Progenitor cell of endocrine pancreas (in vitro differentiated cells): ENCODE measurements at regions not wholly inside any gene's neighbourhood (a gene's known extent, or its start where the extent isn't known, plus 50 kb on each side); places are given as distances from the start of the nearest gene placed in this dataset.

Source experiments
- DNase-seq: peaks from one replicate; pipeline ENCODE4 v3.0.0; 2021; ENCODE audit warnings: low spot score; ENCODE audit not compliant: unreplicated experiment
- H3K27ac Mint-ChIP-seq: 2 replicates; pipeline ENCODE4 v1.8.0; 2021; ENCODE audit warnings: mild to moderate bottlenecking, moderate library complexity, mixed read lengths
- H3K27me3 Mint-ChIP-seq: 2 replicates; pipeline ENCODE4 v1.8.0; 2021; ENCODE audit warnings: mixed read lengths
- H3K36me3 Mint-ChIP-seq: 2 replicates; pipeline ENCODE4 v1.8.0; 2022; ENCODE audit warnings: mixed read lengths; ENCODE audit not compliant: insufficient read depth
- H3K4me1 Mint-ChIP-seq: 2 replicates; pipeline ENCODE4 v1.8.0; 2021; ENCODE audit warnings: low read depth, mixed read lengths
- H3K4me3 Mint-ChIP-seq: 2 replicates; pipeline ENCODE4 v1.8.0; 2021; ENCODE audit warnings: low read depth, mild to moderate bottlenecking, moderate library complexity, mixed read lengths
- H3K9me3 Mint-ChIP-seq: 2 replicates; pipeline ENCODE4 v1.8.0; 2021; ENCODE audit warnings: low read depth, mixed read lengths
- CTCF ChIP-seq: fragments of 200-600 bp; sonication (generic); IDR thresholded peaks from one replicate; pipeline ENCODE4 v1.5.0; 2021; ENCODE audit warnings: antibody characterized with exemption, mild to moderate bottlenecking; ENCODE audit not compliant: unreplicated experiment

GRCh38 chr5:82386576-82386975 lies 108.4 kb upstream of the RPS23 start:
- Mint-ChIP-seq H3K9me3 (peaks cover 7% of the 10 kb centered on the region), H3K4me1 (peaks cover 48% of the 10 kb centered on the region)

GRCh38 chr5:82384034-82384750 lies 106.0 kb upstream of the RPS23 start:
- Mint-ChIP-seq H3K9me3 (peaks cover 11% of the 10 kb centered on the region), H3K36me3 (peaks cover 4% of the 10 kb centered on the region), H3K4me1 (peaks cover 43% of the 10 kb centered on the region), H3K27ac (no peak overlapping the region), H3K27me3 (peaks cover 6% of the 10 kb centered on the region), H3K4me3 (no peak overlapping the region)
- DNase-seq = no peak
- no peak for TF ChIP-seq CTCF

More at GRCh38 chr5:82386576-82386975, 108.4 kb upstream of the RPS23 start:
- DNase-seq = no peak
- H3K27ac Mint-ChIP-seq = peak overlapping the region; percentile 58
- H3K4me3 Mint-ChIP-seq = no peak overlapping the region
- peaks cover 6% of the 10 kb centered on the region for H3K27me3 Mint-ChIP-seq
- H3K36me3 Mint-ChIP-seq = no peaks in the 10 kb centered on the region
- no peak for TF ChIP-seq CTCF

- Mint-ChIP-seq H3K27ac (no peak overlapping the region), H3K9me3 (peaks cover 19% of the 10 kb centered on the region), H3K36me3 (peaks cover 8% of the 10 kb centered on the region), H3K27me3 (peaks cover 6% of the 10 kb centered on the region), H3K4me1 (peaks cover 19% of the 10 kb centered on the region), H3K4me3 (no peak overlapping the region)
- no peak for TF ChIP-seq CTCF
- no peak for DNase-seq
These were observed 103.4 kb upstream of the RPS23 start for GRCh38 chr5:82381591-82381990.

GRCh38 chr5:82376307-82376706 lies 98.2 kb upstream of the RPS23 start:
- H3K4me1 Mint-ChIP-seq = peaks cover 2% of the 10 kb centered on the region
- no peak for TF ChIP-seq CTCF
- no peaks in the 10 kb centered on the region for H3K27me3 Mint-ChIP-seq
- H3K4me3 Mint-ChIP-seq = no peak overlapping the region
- no peak for DNase-seq
- H3K27ac Mint-ChIP-seq = no peak overlapping the region
- peaks cover 28% of the 10 kb centered on the region for H3K9me3 Mint-ChIP-seq
- peaks cover 10% of the 10 kb centered on the region for H3K36me3 Mint-ChIP-seq

- Mint-ChIP-seq H3K4me1 (peaks cover 2% of the 10 kb centered on the region), H3K27ac (no peak overlapping the region)
- no peak for TF ChIP-seq CTCF
These were observed 97.5 kb upstream of the RPS23 start for GRCh38 chr5:82375488-82376244.

More at GRCh38 chr5:82375488-82376244, 97.5 kb upstream of the RPS23 start:
- Mint-ChIP-seq H3K9me3 (peaks cover 25% of the 10 kb centered on the region), H3K4me3 (no peak overlapping the region), H3K27me3 (no peaks in the 10 kb centered on the region), H3K36me3 (peaks cover 10% of the 10 kb centered on the region)
- no peak for DNase-seq
